PC-3 (cell line): ENCODE measurements at regions not wholly inside any gene's neighbourhood (a gene's known extent, or its start where the extent isn't known, plus 50 kb on each side); places are given as distances from the start of the nearest gene placed in this dataset.

ENCODE experiments used
- CTCF ChIP-seq: fragments of 300-600 bp; sonication (generic); conservative IDR thresholded peaks from 2 replicates; pipeline ENCODE4 v1.5.1; 2017; ENCODE audit warnings: antibody characterized with exemption, low read depth, mild to moderate bottlenecking, low read length
- EZH2 ChIP-seq: fragments of 300-600 bp; sonication (generic); IDR thresholded peaks from one replicate; pipeline ENCODE4 v1.6.1; 2017; ENCODE audit warnings: antibody characterized with exemption, mild to moderate bottlenecking, low read length; ENCODE audit not compliant: unreplicated experiment

- no peak for TF ChIP-seq EZH2
- TF ChIP-seq CTCF: no peak
Measured at GRCh38 chr1:38685388-38685787, 174.2 kb downstream of the RRAGC start.
